ENCODE measurements at regions not wholly inside any gene's neighbourhood (a gene's known extent, or its start where the extent isn't known, plus 50 kb on each side); places are given as distances from the start of the nearest gene placed in this dataset.

- TF ChIP-seq, protein P1, sequence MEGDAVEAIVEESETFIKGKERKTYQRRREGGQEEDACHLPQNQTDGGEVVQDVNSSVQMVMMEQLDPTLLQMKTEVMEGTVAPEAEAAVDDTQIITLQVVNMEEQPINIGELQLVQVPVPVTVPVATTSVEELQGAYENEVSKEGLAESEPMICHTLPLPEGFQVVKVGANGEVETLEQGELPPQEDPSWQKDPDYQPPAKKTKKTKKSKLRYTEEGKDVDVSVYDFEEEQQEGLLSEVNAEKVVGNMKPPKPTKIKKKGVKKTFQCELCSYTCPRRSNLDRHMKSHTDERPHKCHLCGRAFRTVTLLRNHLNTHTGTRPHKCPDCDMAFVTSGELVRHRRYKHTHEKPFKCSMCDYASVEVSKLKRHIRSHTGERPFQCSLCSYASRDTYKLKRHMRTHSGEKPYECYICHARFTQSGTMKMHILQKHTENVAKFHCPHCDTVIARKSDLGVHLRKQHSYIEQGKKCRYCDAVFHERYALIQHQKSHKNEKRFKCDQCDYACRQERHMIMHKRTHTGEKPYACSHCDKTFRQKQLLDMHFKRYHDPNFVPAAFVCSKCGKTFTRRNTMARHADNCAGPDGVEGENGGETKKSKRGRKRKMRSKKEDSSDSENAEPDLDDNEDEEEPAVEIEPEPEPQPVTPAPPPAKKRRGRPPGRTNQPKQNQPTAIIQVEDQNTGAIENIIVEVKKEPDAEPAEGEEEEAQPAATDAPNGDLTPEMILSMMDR (IDR thresholded peaks at IDR 0.05), result no peak
- TF ChIP-seq POLR2A (IDR thresholded peaks at IDR 0.05), result no peak
- 86% methylated on average over 6 of the region's 6 CpGs for WGBS (ENCODE audit: insufficient coverage, low coverage, low lambda C conversion rate, missing lambda C conversion rate)
- Histone ChIP-seq H3K4me3 (no peak overlapping the region), H3K4me1 (no peaks in the 10 kb centered on the region), H3K27ac (no peak overlapping the region), H3K27me3 (peaks cover 0 to 4% of the 10 kb centered on the region in 2 donors), H3K9me3 (no peaks in the 10 kb centered on the region), H3K36me3 (no peaks in the 10 kb centered on the region)
- intact Hi-C loops (cut with DNase I), result no loop called here
- no peak for DNase-seq
- ATAC-seq, result no peak
Measured at GRCh38 chr12:11960646-11961045, 110.1 kb upstream of the BCL2L14 start.

- no peaks in the 10 kb centered on the region for H3K9me3 ChIP-seq
- no peaks in the 10 kb centered on the region for H3K4me1 ChIP-seq
- H3K27me3 ChIP-seq, result peaks cover 0 to 4% of the 10 kb centered on the region in 2 donors
- H3K4me3 ChIP-seq, result no peak overlapping the region
- ATAC-seq (no peak), DNase-seq (no peak)
- no peaks in the 10 kb centered on the region for H3K36me3 ChIP-seq
- WGBS (ENCODE audit: insufficient coverage, low coverage, low lambda C conversion rate, missing lambda C conversion rate), result 73% methylated on average over 2 of the region's 5 CpGs
- intact Hi-C loops (cut with DNase I), result no loop called here
- H3K27ac ChIP-seq, result no peak overlapping the region
- TF ChIP-seq POLR2A (IDR thresholded peaks at IDR 0.05), result no peak
- TF ChIP-seq, protein P1 (IDR thresholded peaks at IDR 0.05), result no peak
Measured at GRCh38 chr12:11961686-11962085, 109.1 kb upstream of the BCL2L14 start.

DNA sequence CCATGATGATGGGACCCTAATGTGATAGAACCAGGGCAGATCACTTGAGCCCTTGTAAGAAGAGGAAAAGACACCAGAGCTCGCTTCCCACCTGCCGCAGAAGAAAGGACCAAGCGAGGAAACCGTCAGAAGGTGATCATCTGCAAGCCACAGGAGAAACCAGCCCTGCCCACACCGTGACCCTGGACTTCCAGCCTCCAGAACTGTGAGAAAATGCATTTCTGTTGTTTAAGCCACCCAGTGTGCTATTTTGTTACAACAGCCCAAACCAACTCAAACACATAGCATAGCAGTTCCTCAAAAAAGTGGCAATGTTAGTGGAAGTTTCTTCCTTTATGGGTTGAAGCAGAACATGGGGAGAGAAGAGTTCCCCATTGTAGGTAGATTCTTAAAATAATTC is 107.9 kb upstream of the BCL2L14 start:
- no peak for DNase-seq
- no peak overlapping the region for H3K27ac ChIP-seq
- no peaks in the 10 kb centered on the region for H3K4me1 ChIP-seq
- intact Hi-C loops (cut with DNase I), result no loop called here
- H3K27me3 ChIP-seq, result peaks cover 0 to 4% of the 10 kb centered on the region in 2 donors
- no peak overlapping the region for H3K4me3 ChIP-seq
- no peaks in the 10 kb centered on the region for H3K9me3 ChIP-seq
- no peak for TF ChIP-seq POLR2A (IDR thresholded peaks at IDR 0.05)
- TF ChIP-seq, protein P1 (IDR thresholded peaks at IDR 0.05), result no peak
- H3K36me3 ChIP-seq, result no peaks in the 10 kb centered on the region
- WGBS (ENCODE audit: insufficient coverage, low coverage, low lambda C conversion rate, missing lambda C conversion rate), result 73% methylated on average over 5 of the region's 5 CpGs
- ATAC-seq, result peak in 1 of 4 donors; percentile 22

DNA sequence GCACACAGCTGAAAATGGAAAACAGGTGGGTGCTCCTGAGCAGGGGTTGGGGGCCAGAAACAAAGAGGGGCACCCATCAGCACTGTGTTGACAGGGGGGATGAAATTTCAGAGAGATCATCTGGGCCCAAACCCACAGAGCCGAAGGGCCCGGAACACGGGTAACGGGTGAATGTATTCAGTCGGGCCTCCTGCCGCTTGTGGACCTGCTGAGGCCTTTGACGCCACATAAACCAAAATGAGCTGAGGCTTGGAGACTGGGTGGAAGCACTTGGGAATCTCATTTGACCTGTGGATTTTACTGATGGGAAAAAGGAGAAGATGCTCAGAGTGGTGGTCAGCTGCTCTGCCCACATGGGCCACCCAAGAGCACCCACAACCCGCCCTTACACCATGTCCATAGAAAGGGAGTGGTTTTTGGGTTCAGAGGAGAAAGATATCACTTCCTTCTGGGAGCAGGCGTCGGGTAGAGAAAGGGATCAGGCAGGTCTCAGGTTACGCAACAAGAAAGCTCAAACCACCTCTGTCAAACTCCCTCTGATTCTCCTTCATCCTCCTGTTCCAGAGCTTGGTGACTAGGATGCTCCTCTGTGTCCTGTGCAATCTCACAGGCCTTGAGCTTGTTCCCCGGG is 106.8 kb upstream of the BCL2L14 start:
- no peak for DNase-seq
- H3K4me1 ChIP-seq, result no peaks in the 10 kb centered on the region
- H3K4me3 ChIP-seq, result no peak overlapping the region
- H3K9me3 ChIP-seq, result no peaks in the 10 kb centered on the region
- TF ChIP-seq POLR2A (IDR thresholded peaks at IDR 0.05), result no peak
- TF ChIP-seq, protein P1 (IDR thresholded peaks at IDR 0.05), result no peak
- intact Hi-C loops (cut with DNase I), result no loop called here
- ATAC-seq, result no peak
- WGBS (ENCODE audit: insufficient coverage, low coverage, low lambda C conversion rate, missing lambda C conversion rate), result 38% methylated on average over 1 of the region's 12 CpGs
- H3K27me3 ChIP-seq, result no peaks in the 10 kb centered on the region
- no peaks in the 10 kb centered on the region for H3K36me3 ChIP-seq
- H3K27ac ChIP-seq, result no peak overlapping the region

Measured in right lobe of liver (tissue), 6 donors.